Vagina (tissue), 2 donors: ENCODE measurements at regions not wholly inside any gene's neighbourhood (a gene's known extent, or its start where the extent isn't known, plus 50 kb on each side); places are given as distances from the start of the nearest gene placed in this dataset.

Experiments
- DNase-seq, 2 donors: peaks; one replicate each; pipeline ENCODE4 v3.0.0-alpha.2; 2017; ENCODE audit errors: extremely low spot score in 2 of 2
- H3K27ac ChIP-seq: fragments of 200-600 bp; sonication (generic); one replicate; pipeline ENCODE4 v1.5.1; 2019
- H3K27me3 ChIP-seq: fragments of 200-600 bp; sonication (generic); one replicate; pipeline ENCODE4 v1.5.1; 2019
- H3K36me3 ChIP-seq, 2 donors: fragments of 200-600 bp; sonication (generic); one replicate each; pipeline ENCODE4 v1.5.1; 2017 to 2019
- H3K4me1 ChIP-seq: fragments of 200-600 bp; sonication (generic); one replicate; pipeline ENCODE4 v1.5.1; 2019
- H3K4me3 ChIP-seq, 2 donors: fragments of 200-600 bp; sonication (generic); 1 replicate in 1 of 2; 2 replicates in 1 of 2; pipeline ENCODE4 v1.5.1; 2016 to 2019
- H3K9me3 ChIP-seq: fragments of 200-600 bp; sonication (generic); one replicate; pipeline ENCODE4 v1.5.1; 2019
- CTCF ChIP-seq, 3 experiments: fragments of 450-650 bp in 2 of 3; fragments of 200-600 bp in 1 of 3; sonication (generic) in 1 of 3; IDR thresholded peaks; one replicate each; pipeline ENCODE4 v1.5.1; 2017 to 2019; ENCODE audit warnings: antibody characterized with exemption in 3 of 3, mild to moderate bottlenecking in 2 of 3, moderate library complexity in 2 of 3
- POLR2A ChIP-seq, 2 donors: fragments of 450-650 bp; IDR thresholded peaks; one replicate each; pipeline ENCODE4 v1.6.1; 2017; ENCODE audit warnings: antibody characterized with exemption in 2 of 2, mild to moderate bottlenecking in 2 of 2, moderate library complexity in 2 of 2
- POLR2AphosphoS5 ChIP-seq, 2 donors: sonication (generic); formaldehyde crosslinking; IDR thresholded peaks; one replicate each; pipeline ENCODE4 v1.9.0; 2017; ENCODE audit warnings: antibody characterized with exemption in 2 of 2, mild to moderate bottlenecking in 2 of 2, low read depth in 1 of 2; ENCODE audit not compliant: insufficient read depth in 1 of 2
- intact Hi-C: fragments of 100-400 bp; cut with DNase I; formaldehyde crosslinking; loops from one replicate; pipeline ENCODE4 v1.15.1; 2023

GRCh38 chr4:43089730-43090129, 197.2 kb downstream of the GRXCR1 start:
- DNase-seq = no peak
- H3K4me3 ChIP-seq = no peak overlapping the region
- H3K27ac ChIP-seq = no peak overlapping the region
- H3K27me3 ChIP-seq = no peaks in the 10 kb centered on the region
- H3K4me1 ChIP-seq = no peaks in the 10 kb centered on the region
- no peaks in the 10 kb centered on the region for H3K36me3 ChIP-seq
- no peaks in the 10 kb centered on the region for H3K9me3 ChIP-seq
- intact Hi-C loops = no loop called here
- no peak for TF ChIP-seq POLR2A (IDR thresholded peaks at IDR 0.05)
- TF ChIP-seq POLR2AphosphoS5 (IDR thresholded peaks at IDR 0.05; ENCODE audit: insufficient read depth in 1 of 2, low read depth in 1 of 2) = no peak
- no peak for TF ChIP-seq CTCF (IDR thresholded peaks at IDR 0.05)

GRCh38 chr4:43103048-43103447, 210.5 kb downstream of the GRXCR1 start:
- DNase-seq = no peak
- H3K9me3 ChIP-seq = no peaks in the 10 kb centered on the region
- no peaks in the 10 kb centered on the region for H3K36me3 ChIP-seq
- no peak overlapping the region for H3K27ac ChIP-seq
- H3K4me1 ChIP-seq = no peaks in the 10 kb centered on the region
- no peak overlapping the region for H3K4me3 ChIP-seq
- intact Hi-C loops = no loop called here
- H3K27me3 ChIP-seq = no peaks in the 10 kb centered on the region
- TF ChIP-seq CTCF (IDR thresholded peaks at IDR 0.05) (no peak), POLR2AphosphoS5 (IDR thresholded peaks at IDR 0.05; ENCODE audit: insufficient read depth in 1 of 2, low read depth in 1 of 2) (no peak), POLR2A (IDR thresholded peaks at IDR 0.05) (no peak)

- DNase-seq = no peak
- H3K27ac ChIP-seq = no peak overlapping the region
- intact Hi-C loops = no loop called here
Observed at GRCh38 chr4:43112139-43112538, 219.6 kb downstream of the GRXCR1 start.

GRCh38 chr4:43113196-43113595, 220.7 kb downstream of the GRXCR1 start:
- intact Hi-C loops = no loop called here
- Histone ChIP-seq H3K36me3 (no peaks in the 10 kb centered on the region), H3K4me3 (no peak overlapping the region), H3K27ac (no peak overlapping the region), H3K27me3 (no peaks in the 10 kb centered on the region), H3K4me1 (no peaks in the 10 kb centered on the region), H3K9me3 (no peaks in the 10 kb centered on the region)
- TF ChIP-seq POLR2A (IDR thresholded peaks at IDR 0.05) (no peak), POLR2AphosphoS5 (IDR thresholded peaks at IDR 0.05; ENCODE audit: insufficient read depth in 1 of 2, low read depth in 1 of 2) (no peak), CTCF (IDR thresholded peaks at IDR 0.05) (no peak)
- DNase-seq = no peak

More at GRCh38 chr4:43112139-43112538, 219.6 kb downstream of the GRXCR1 start:
- H3K4me1 ChIP-seq = no peaks in the 10 kb centered on the region
- no peaks in the 10 kb centered on the region for H3K36me3 ChIP-seq
- no peak overlapping the region for H3K4me3 ChIP-seq
- TF ChIP-seq POLR2A (IDR thresholded peaks at IDR 0.05) (no peak), POLR2AphosphoS5 (IDR thresholded peaks at IDR 0.05; ENCODE audit: insufficient read depth in 1 of 2, low read depth in 1 of 2) (no peak), CTCF (IDR thresholded peaks at IDR 0.05) (no peak)
- no peaks in the 10 kb centered on the region for H3K9me3 ChIP-seq
- H3K27me3 ChIP-seq = no peaks in the 10 kb centered on the region

- DNase-seq = no peak
- Histone ChIP-seq H3K27ac (no peak overlapping the region), H3K36me3 (no peaks in the 10 kb centered on the region), H3K9me3 (no peaks in the 10 kb centered on the region), H3K4me3 (no peak overlapping the region), H3K4me1 (no peaks in the 10 kb centered on the region), H3K27me3 (no peaks in the 10 kb centered on the region)
- intact Hi-C loops = no loop called here
- TF ChIP-seq POLR2A (IDR thresholded peaks at IDR 0.05) (no peak), POLR2AphosphoS5 (IDR thresholded peaks at IDR 0.05; ENCODE audit: insufficient read depth in 1 of 2, low read depth in 1 of 2) (no peak), CTCF (IDR thresholded peaks at IDR 0.05) (no peak)
Observed at GRCh38 chr4:43126595-43126994, 234.1 kb downstream of the GRXCR1 start.
